ENCODE measurements at regions not wholly inside any gene's neighbourhood (a gene's known extent, or its start where the extent isn't known, plus 50 kb on each side); places are given as distances from the start of the nearest gene placed in this dataset.
"Not testable (repeated sequence)": the region's sequence is repeated elsewhere in the genome, so short reads cannot be mapped to it uniquely, and the experiment has no call there.

- TF ChIP-seq ZFX (CRISPR knock-in tag; IDR thresholded peaks at IDR 0.05) = peak; percentile 30; the same call in 1 of the 2 replicates
- TF ChIP-seq SUPT5H (IDR thresholded peaks at IDR 0.05) = peak; percentile 20; the same call in 1 of the 2 replicates
- TF ChIP-seq MAFK (IDR thresholded peaks at IDR 0.05; ENCODE audit: low read length) = peak; percentile 33; the same call in 1 of the 2 replicates
Measured at GRCh38 chr11:96486890-96487611, 97.2 kb downstream of the JRKL start (continued).

- 43% methylated on average over 3 of the region's 3 CpGs for WGBS (ENCODE audit: insufficient coverage, low coverage, missing lambda C conversion rate)
- intact Hi-C loops (cut with micrococcal nuclease); CTCF ChIA-PET (ENCODE audit: low intra/inter-chr PET ratio); H3K27ac ChIP-seq (ENCODE audit: extremely low read depth, low read depth, low read length); H2AFZ ChIP-seq (ENCODE audit: low read depth, low read length); H3K9me1 ChIP-seq (ENCODE audit: control insufficient read depth, insufficient read depth, low read length); in situ Hi-C loops (cut with MboI); H3K4me3 ChIP-seq; H3K27me3 ChIP-seq (ENCODE audit: control insufficient read depth in 2 of 2, insufficient read depth in 2 of 2, low read length in 2 of 2); FAIRE-seq; H4K20me1 ChIP-seq (replicated peaks; ENCODE audit: control insufficient read depth, insufficient read depth, low read length); ATAC-seq; H3K4me2 ChIP-seq (ENCODE audit: insufficient read depth, low read length); DNase-seq (ENCODE audit: extremely low read depth in 1 of 4, low spot score in 3 of 4); BruUV-seq (replicated peaks); H3K36me3 ChIP-seq (ENCODE audit: control insufficient read depth, insufficient read depth, low read length); H3K9me3 ChIP-seq (replicated peaks; ENCODE audit: control insufficient read depth, insufficient read depth, low read depth, low read length); H3K9ac ChIP-seq (ENCODE audit: insufficient read depth in 1 of 2, low read depth in 2 of 2, low read length in 2 of 2): not testable (repeated sequence)
- POLR2A ChIA-PET = interaction anchor here (1.1 kb wide), 1 partner anchor 20 kb away, joined by 3 read pairs; no protein-coding TSS in a partner anchor
- Histone ChIP-seq H3K79me2 (ENCODE audit: control insufficient read depth, insufficient read depth, low read length) (peaks cover 26% of the 10 kb centered on the region), H3K4me1 (replicated peaks in 1 of 2; ENCODE audit: control insufficient read depth in 2 of 2, insufficient read depth in 2 of 2, low read length in 2 of 2) (peaks cover 0 to 24% of the 10 kb centered on the region in 2 experiments; a peak in 4 of 5 replicates)
- TF ChIP-seq ZNF507 (tag; conservative IDR thresholded peaks at IDR 0.05) = peak; percentile 94
Measured at GRCh38 chr11:96488911-96489310, 99.1 kb downstream of the JRKL start.

All from K562 (cell line).